Transverse colon (tissue), 4 donors: ENCODE measurements at regions not wholly inside any gene's neighbourhood (a gene's known extent, or its start where the extent isn't known, plus 50 kb on each side); places are given as distances from the start of the nearest gene placed in this dataset.

Experiments used
- DNase-seq: peaks from one replicate; pipeline ENCODE4 v3.0.0-alpha.2; 2019
- H3K27ac ChIP-seq, 4 donors: fragments of 200-600 bp; sonication (generic); 2 replicates each; pipeline ENCODE4 v1.5.1; 2016 to 2018; ENCODE audit warnings: inconsistent platforms in 4 of 4
- H3K27me3 ChIP-seq: fragments of 200-600 bp; sonication (generic); 2 replicates; pipeline ENCODE4 v1.5.1; 2017; ENCODE audit warnings: inconsistent platforms
- H3K36me3 ChIP-seq, 4 donors: fragments of 200-600 bp; sonication (generic); 2 replicates each; pipeline ENCODE4 v1.5.1; 2017 to 2019; ENCODE audit warnings: inconsistent platforms in 4 of 4
- H3K4me1 ChIP-seq, 4 donors: fragments of 200-600 bp; sonication (generic); 2 replicates each; pipeline ENCODE4 v1.5.1; 2017 to 2020; ENCODE audit warnings: inconsistent platforms in 4 of 4
- H3K4me3 ChIP-seq, 4 donors: fragments of 200-600 bp; sonication (generic); 1 replicate in 1 of 4; 2 replicates in 3 of 4; pipeline versions ENCODE4 v1.5.1 to v1.6.1; 2017 to 2019; ENCODE audit warnings: inconsistent platforms in 4 of 4
- H3K9me3 ChIP-seq, 2 donors: fragments of 200-600 bp; sonication (generic); 2 replicates each; pipeline ENCODE4 v1.5.1; 2017 to 2019; ENCODE audit warnings: inconsistent platforms in 2 of 2
- EP300 ChIP-seq: sonication (generic); formaldehyde crosslinking; IDR thresholded peaks from one replicate; pipeline ENCODE4 v1.6.1; 2017; ENCODE audit warnings: antibody characterized with exemption, low read depth
- POLR2A ChIP-seq: fragments of 450-650 bp; IDR thresholded peaks from one replicate; pipeline ENCODE4 v1.6.1; 2016; ENCODE audit warnings: antibody characterized with exemption, mild to moderate bottlenecking, moderate library complexity
- POLR2AphosphoS5 ChIP-seq, 3 donors: sonication (generic); formaldehyde crosslinking; IDR thresholded peaks; one replicate each; pipeline ENCODE4 v1.6.1; 2016; ENCODE audit warnings: antibody characterized with exemption in 3 of 3
- WGBS, 2 donors: methylation state at CpG; one replicate each; pipeline ENCODE4 v1.1.5; 2018; ENCODE audit warnings: low coverage in 1 of 2; 5-methylcytosine and 5-hydroxymethylcytosine counted together
- in situ Hi-C, 4 donors: fragments of 200-750 bp; cut with MboI; loops; one replicate each; pipeline versions ENCODE4 v1.15.0 to v1.15.1; 2017; ENCODE audit warnings: low sequenced_read_pairs in 3 of 4, low pct_ligation_motif_present in 1 of 4, low pct_unique_long_range_greater_than_20kb in 1 of 4
- intact Hi-C: fragments of 100-400 bp; cut with DNase I; formaldehyde crosslinking; loops from one replicate; pipeline ENCODE4 v1.15.1; 2023; ENCODE audit warnings: low total_unique reads
- TF ChIP-seq, protein P1 (sequence below), 5 experiments: fragments of 200-600 bp in 3 of 5; fragments of 450-650 bp in 2 of 5; sonication (generic) in 3 of 5; IDR thresholded peaks; 1 replicate in 2 of 5; 2 replicates in 3 of 5; pipeline ENCODE4 v1.5.1; 2016 to 2017; ENCODE audit warnings: antibody characterized with exemption in 5 of 5, inconsistent platforms in 3 of 5, mild to moderate bottlenecking in 2 of 5, moderate library complexity in 1 of 5

DNA sequence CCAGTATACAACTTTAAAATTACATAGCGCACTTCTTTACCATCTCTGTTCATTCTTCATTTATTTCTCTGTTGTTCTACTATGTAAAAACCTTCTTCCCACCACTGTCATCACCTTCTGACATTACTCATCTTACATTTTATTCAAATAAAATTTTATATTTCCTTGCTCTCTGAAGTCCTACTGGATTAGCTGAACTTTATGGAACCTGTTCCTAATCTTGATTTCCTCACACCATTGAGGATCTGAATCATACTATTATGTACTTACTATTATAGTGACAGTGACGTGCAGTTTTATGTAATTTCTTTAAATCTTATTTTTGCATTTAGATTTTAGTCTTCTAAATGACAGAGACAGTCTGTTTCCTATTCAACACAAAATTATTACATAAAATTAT is 98.3 kb downstream of the DYNAP start:
- no peak for DNase-seq
- TF ChIP-seq POLR2AphosphoS5 (IDR thresholded peaks at IDR 0.05): no peak
- TF ChIP-seq, protein P1, sequence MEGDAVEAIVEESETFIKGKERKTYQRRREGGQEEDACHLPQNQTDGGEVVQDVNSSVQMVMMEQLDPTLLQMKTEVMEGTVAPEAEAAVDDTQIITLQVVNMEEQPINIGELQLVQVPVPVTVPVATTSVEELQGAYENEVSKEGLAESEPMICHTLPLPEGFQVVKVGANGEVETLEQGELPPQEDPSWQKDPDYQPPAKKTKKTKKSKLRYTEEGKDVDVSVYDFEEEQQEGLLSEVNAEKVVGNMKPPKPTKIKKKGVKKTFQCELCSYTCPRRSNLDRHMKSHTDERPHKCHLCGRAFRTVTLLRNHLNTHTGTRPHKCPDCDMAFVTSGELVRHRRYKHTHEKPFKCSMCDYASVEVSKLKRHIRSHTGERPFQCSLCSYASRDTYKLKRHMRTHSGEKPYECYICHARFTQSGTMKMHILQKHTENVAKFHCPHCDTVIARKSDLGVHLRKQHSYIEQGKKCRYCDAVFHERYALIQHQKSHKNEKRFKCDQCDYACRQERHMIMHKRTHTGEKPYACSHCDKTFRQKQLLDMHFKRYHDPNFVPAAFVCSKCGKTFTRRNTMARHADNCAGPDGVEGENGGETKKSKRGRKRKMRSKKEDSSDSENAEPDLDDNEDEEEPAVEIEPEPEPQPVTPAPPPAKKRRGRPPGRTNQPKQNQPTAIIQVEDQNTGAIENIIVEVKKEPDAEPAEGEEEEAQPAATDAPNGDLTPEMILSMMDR (IDR thresholded peaks at IDR 0.05): no peak
- no peak for TF ChIP-seq EP300
- no peak for TF ChIP-seq POLR2A
- Histone ChIP-seq H3K36me3 (no peaks in the 10 kb centered on the region), H3K4me1 (no peaks in the 10 kb centered on the region), H3K27me3 (no peaks in the 10 kb centered on the region), H3K27ac (no peak overlapping the region), H3K4me3 (no peak overlapping the region), H3K9me3 (no peaks in the 10 kb centered on the region)
- in situ Hi-C loops (loop anchor here in 2 of 4 donors (10.0 kb wide), 2 partner anchors 285 to 295 kb away; no protein-coding TSS in a partner anchor), intact Hi-C loops (no loop called here)
- 88 to 95% methylated on average over 2 of the region's 2 CpGs for WGBS, 2 donors

DNA sequence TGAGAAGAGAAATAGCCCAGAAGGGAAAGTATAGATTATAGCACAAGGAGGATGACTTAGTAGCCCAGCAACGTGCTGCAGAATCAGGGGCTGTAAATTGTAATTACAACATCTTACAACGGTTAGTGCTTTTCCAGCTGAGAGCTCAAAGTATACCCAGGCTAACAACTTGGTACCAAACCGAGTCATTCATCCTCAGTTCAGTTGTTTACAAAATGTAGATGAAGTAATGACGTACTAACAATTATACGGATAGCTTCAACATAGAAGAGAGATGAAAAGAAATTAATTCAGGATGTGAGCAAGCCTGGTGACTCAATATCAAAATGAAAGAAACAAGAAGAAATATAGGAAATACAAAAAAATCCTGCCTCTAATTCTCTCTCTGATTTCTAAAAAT is 99.2 kb downstream of the DYNAP start:
- no peak overlapping the region for H3K27ac ChIP-seq
- no peak for DNase-seq
- no peaks in the 10 kb centered on the region for H3K9me3 ChIP-seq
- no peak overlapping the region for H3K4me3 ChIP-seq
- 44 to 47% methylated on average over 5 of the region's 5 CpGs for WGBS, 2 donors
- TF ChIP-seq POLR2AphosphoS5 (IDR thresholded peaks at IDR 0.05): no peak
- no peak for TF ChIP-seq EP300
- no peak for TF ChIP-seq POLR2A
- TF ChIP-seq, protein P1 (IDR thresholded peaks at IDR 0.05): no peak
- in situ Hi-C loops: no loop called here
- intact Hi-C loops: no loop called here
- no peaks in the 10 kb centered on the region for H3K36me3 ChIP-seq
- H3K27me3 ChIP-seq: no peaks in the 10 kb centered on the region
- H3K4me1 ChIP-seq: no peaks in the 10 kb centered on the region

DNA sequence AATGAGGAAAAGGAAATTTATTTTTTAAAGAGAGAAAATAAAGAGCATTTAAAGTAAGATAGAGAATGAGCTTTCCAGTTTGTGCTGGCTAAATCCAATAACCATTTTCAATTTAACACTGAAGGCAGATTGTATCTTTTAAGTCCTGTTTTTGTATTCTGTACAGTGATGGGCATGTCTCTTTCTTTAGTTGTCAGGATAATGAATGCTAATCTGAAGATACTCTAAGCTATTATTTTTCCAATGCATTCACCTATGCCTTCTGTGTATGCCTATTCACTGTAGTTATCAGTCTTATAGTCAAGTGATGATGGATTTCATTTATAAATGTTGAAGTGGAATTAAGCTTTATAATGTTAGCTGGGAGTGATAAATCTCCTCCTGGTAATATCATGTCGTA is 101.4 kb downstream of the DYNAP start:
- WGBS, 2 donors: 78 to 81% methylated on average over 1 of the region's 1 CpG
- H3K27ac ChIP-seq: no peak overlapping the region
- H3K9me3 ChIP-seq: no peaks in the 10 kb centered on the region
- no peak for DNase-seq
- in situ Hi-C loops (no loop called here), intact Hi-C loops (no loop called here)
- H3K27me3 ChIP-seq: no peaks in the 10 kb centered on the region
- no peaks in the 10 kb centered on the region for H3K36me3 ChIP-seq
- TF ChIP-seq POLR2A: no peak
- no peak for TF ChIP-seq EP300
- TF ChIP-seq, protein P1 (IDR thresholded peaks at IDR 0.05): no peak
- TF ChIP-seq POLR2AphosphoS5 (IDR thresholded peaks at IDR 0.05): no peak
- H3K4me1 ChIP-seq: no peaks in the 10 kb centered on the region
- no peak overlapping the region for H3K4me3 ChIP-seq

DNA sequence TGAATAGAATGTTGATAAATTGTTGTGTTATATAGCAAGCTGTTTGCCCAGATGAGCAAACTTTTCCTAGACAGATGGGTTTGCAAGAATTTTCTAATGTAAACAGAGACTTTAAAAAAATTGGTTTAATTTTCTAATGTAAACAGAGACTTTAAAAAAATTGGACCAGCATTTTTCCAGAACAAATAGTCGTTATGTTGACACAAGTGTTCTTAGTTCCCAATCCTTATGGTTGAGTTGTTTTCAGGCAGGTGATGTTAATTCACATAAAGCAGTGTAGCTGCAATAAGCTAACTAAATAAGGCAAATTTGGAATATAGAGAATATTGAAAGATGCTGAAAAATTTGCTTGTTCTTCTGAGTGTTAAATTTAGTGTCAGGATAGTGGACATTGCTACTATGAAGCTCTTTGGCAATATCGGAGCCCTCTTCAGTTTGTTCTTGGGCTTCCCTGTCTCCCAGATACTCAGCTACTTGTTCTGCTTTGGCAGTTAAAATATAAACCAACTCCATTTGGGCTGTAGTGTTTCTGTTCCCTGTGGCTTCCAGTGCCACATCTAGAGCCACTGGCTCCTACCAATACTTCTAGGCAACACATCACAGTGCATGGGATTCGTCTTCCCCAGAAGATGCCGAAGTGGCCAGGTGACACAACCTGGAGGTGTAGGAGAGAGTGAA is 105.7 kb downstream of the DYNAP start:
- DNase-seq: no peak
- H3K27me3 ChIP-seq: no peaks in the 10 kb centered on the region
- 58 to 68% methylated on average over 4 of the region's 4 CpGs for WGBS, 2 donors
- TF ChIP-seq, protein P1 (IDR thresholded peaks at IDR 0.05): no peak
- TF ChIP-seq POLR2A (no peak), POLR2AphosphoS5 (IDR thresholded peaks at IDR 0.05) (no peak), EP300 (no peak)
- H3K27ac ChIP-seq: no peak overlapping the region
- no peaks in the 10 kb centered on the region for H3K36me3 ChIP-seq
- H3K9me3 ChIP-seq: no peaks in the 10 kb centered on the region
- H3K4me3 ChIP-seq: no peak overlapping the region
- in situ Hi-C loops (no loop called here), intact Hi-C loops (no loop called here)
- no peaks in the 10 kb centered on the region for H3K4me1 ChIP-seq
